H1 (cell line): ENCODE measurements at regions not wholly inside any gene's neighbourhood (a gene's known extent, or its start where the extent isn't known, plus 50 kb on each side); places are given as distances from the start of the nearest gene placed in this dataset.

Source experiments
- JUN ChIP-seq: IDR thresholded peaks from 2 replicates; pipeline ENCODE4 v1.6.1; 2011; ENCODE audit warnings: low read depth, mild to moderate bottlenecking, improper control_type of control experiment, low read length
- POLR2A ChIP-seq, 2 experiments: IDR thresholded peaks; 1 replicate in 1 of 2; 2 replicates in 1 of 2; pipeline ENCODE4 v1.6.1; 2011; ENCODE audit warnings: low read depth in 2 of 2, low read length in 2 of 2, mild to moderate bottlenecking in 2 of 2; ENCODE audit errors: control extremely low read depth in 1 of 2
- POLR2AphosphoS5 ChIP-seq: IDR thresholded peaks from 2 replicates; pipeline ENCODE4 v1.6.1; 2011; ENCODE audit warnings: low read depth, low read length
- SP1 ChIP-seq: IDR thresholded peaks from 2 replicates; pipeline ENCODE4 v1.6.1; 2011; ENCODE audit warnings: low read depth, low read length
- SP4 ChIP-seq: IDR thresholded peaks from 2 replicates; pipeline ENCODE4 v1.6.1; 2012; ENCODE audit warnings: low read length, inconsistent platforms
- SUZ12 ChIP-seq: fragments of 200-600 bp; sonication (generic); IDR thresholded peaks from 2 replicates; pipeline ENCODE4 v1.6.1; 2012; ENCODE audit warnings: mild to moderate bottlenecking, inconsistent platforms, low read length, moderate library complexity, mixed read lengths
- YY1 ChIP-seq: IDR thresholded peaks from 2 replicates; pipeline ENCODE4 v1.6.1; 2011; ENCODE audit warnings: low read depth, mild to moderate bottlenecking, low read length
- TF ChIP-seq, protein P1 (sequence below), 3 experiments: IDR thresholded peaks; 1 replicate in 2 of 3; 2 replicates in 1 of 3; pipeline versions ENCODE4 v1.5.1 to v1.6.1; 2011; ENCODE audit warnings: low read length in 3 of 3, mild to moderate bottlenecking in 3 of 3, inconsistent platforms in 2 of 3, low read depth in 1 of 3, moderate library complexity in 1 of 3; ENCODE audit not compliant: insufficient read depth in 1 of 3; ENCODE audit errors: control extremely low read depth in 1 of 3
- TF ChIP-seq, protein P2 (sequence below): IDR thresholded peaks from 2 replicates; pipeline ENCODE4 v1.6.1; 2011; ENCODE audit warnings: low read length, improper control_type of control experiment

DNA sequence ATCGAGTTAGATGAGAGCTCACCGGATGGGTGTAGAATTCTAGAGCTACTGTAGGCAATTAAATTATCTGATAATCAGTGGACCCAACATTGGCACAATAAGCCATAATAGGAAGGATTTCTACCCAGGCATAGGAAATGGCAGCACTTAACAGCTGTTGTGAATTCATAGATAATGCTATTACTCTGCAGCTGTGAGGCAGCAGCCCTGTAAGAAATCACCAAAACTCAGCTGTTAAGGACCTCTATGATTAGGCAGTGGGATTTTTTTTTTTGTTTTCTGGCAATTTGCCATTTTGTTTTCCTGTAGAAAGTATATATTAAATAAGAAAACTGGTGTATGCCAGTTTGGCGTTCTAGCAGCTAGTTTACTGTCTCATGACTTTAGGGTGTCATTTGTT lies 609.1 kb upstream of the SLC35B3 start:
- no peak for TF ChIP-seq POLR2A (IDR thresholded peaks at IDR 0.05; ENCODE audit: control extremely low read depth in 1 of 2, low read depth in 2 of 2, low read length in 2 of 2)
- TF ChIP-seq, protein P1, sequence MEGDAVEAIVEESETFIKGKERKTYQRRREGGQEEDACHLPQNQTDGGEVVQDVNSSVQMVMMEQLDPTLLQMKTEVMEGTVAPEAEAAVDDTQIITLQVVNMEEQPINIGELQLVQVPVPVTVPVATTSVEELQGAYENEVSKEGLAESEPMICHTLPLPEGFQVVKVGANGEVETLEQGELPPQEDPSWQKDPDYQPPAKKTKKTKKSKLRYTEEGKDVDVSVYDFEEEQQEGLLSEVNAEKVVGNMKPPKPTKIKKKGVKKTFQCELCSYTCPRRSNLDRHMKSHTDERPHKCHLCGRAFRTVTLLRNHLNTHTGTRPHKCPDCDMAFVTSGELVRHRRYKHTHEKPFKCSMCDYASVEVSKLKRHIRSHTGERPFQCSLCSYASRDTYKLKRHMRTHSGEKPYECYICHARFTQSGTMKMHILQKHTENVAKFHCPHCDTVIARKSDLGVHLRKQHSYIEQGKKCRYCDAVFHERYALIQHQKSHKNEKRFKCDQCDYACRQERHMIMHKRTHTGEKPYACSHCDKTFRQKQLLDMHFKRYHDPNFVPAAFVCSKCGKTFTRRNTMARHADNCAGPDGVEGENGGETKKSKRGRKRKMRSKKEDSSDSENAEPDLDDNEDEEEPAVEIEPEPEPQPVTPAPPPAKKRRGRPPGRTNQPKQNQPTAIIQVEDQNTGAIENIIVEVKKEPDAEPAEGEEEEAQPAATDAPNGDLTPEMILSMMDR (IDR thresholded peaks at IDR 0.05; ENCODE audit: control extremely low read depth in 1 of 3, insufficient read depth in 1 of 3, low read depth in 1 of 3, low read length in 3 of 3): no peak
- TF ChIP-seq YY1: no peak
- TF ChIP-seq, protein P2, sequence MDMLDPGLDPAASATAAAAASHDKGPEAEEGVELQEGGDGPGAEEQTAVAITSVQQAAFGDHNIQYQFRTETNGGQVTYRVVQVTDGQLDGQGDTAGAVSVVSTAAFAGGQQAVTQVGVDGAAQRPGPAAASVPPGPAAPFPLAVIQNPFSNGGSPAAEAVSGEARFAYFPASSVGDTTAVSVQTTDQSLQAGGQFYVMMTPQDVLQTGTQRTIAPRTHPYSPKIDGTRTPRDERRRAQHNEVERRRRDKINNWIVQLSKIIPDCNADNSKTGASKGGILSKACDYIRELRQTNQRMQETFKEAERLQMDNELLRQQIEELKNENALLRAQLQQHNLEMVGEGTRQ: no peak
- no peak for TF ChIP-seq POLR2AphosphoS5
- TF ChIP-seq JUN: no peak
- TF ChIP-seq SP4: no peak
- TF ChIP-seq SP1: no peak
- TF ChIP-seq SUZ12: no peak
